Adrenal gland (tissue), 5 donors: ENCODE measurements at regions not wholly inside any gene's neighbourhood (a gene's known extent, or its start where the extent isn't known, plus 50 kb on each side); places are given as distances from the start of the nearest gene placed in this dataset.

Experiments
- CTCF ChIP-seq, 6 experiments: fragments of 450-650 bp in 4 of 6; fragments of 200-600 bp in 2 of 6; sonication (generic) in 1 of 6; IDR thresholded peaks; 1 replicate in 5 of 6; 2 replicates in 1 of 6; pipeline versions ENCODE4 v1.5.1 to v1.8.0; 2016 to 2021; ENCODE audit warnings: antibody characterized with exemption in 6 of 6, mild to moderate bottlenecking in 2 of 6, moderate library complexity in 1 of 6
- POLR2A ChIP-seq, 2 donors: fragments of 450-650 bp; IDR thresholded peaks; one replicate each; pipeline ENCODE4 v1.6.1; 2017; ENCODE audit warnings: antibody characterized with exemption in 2 of 2, mild to moderate bottlenecking in 2 of 2, moderate library complexity in 1 of 2
- donor health status: DM: no; HTN: no; CAD: no.

GRCh38 chr9:2477755-2478154 lies 143.8 kb upstream of the VLDLR start:
- TF ChIP-seq POLR2A (IDR thresholded peaks at IDR 0.05) (no peak), CTCF (IDR thresholded peaks at IDR 0.05) (no peak)
